ENCODE measurements at regions not wholly inside any gene's neighbourhood (a gene's known extent, or its start where the extent isn't known, plus 50 kb on each side); places are given as distances from the start of the nearest gene placed in this dataset.

DNA sequence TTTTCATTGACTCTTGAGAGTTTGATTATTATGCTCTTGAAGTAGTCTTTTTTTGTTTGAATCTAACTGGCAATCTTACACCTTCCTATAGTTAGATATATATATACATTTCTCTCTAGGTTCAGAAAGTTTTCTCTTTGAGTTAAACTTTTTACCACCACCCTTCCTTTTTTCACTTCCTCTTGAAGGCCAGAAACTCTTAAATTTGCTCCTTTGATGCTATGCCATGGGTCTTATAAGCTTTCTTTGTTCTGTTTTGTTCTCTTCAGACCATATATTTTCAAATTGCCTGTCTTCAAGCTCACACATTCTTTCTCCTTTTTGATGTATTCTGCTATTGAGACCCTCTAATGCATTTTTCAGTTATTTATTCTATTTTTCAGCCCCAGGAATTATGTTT lies 513.5 kb upstream of the CNTN5 start:
- Histone ChIP-seq H3K36me3 (ENCODE audit: control insufficient read depth in 2 of 2, extremely low read depth in 1 of 2, insufficient read depth in 2 of 2, low read length in 2 of 2) (no peaks in the 10 kb centered on the region), H3K4me3 (ENCODE audit: control insufficient read depth in 2 of 3, extremely low read depth in 1 of 3, insufficient read depth in 2 of 3, low read depth in 1 of 3, low read length in 3 of 3) (no peak overlapping the region), H2AFZ (ENCODE audit: control insufficient read depth, low read length) (no peak overlapping the region), H3K27me3 (ENCODE audit: control insufficient read depth, extremely low read depth, insufficient read depth, low read length) (no peaks in the 10 kb centered on the region), H3K79me2 (ENCODE audit: control insufficient read depth, insufficient read depth, low read length) (no peaks in the 10 kb centered on the region), H3K27ac (ENCODE audit: control insufficient read depth, insufficient read depth, low read length) (no peak overlapping the region), H4K20me1 (ENCODE audit: control insufficient read depth, extremely low read depth, insufficient read depth, low read length) (no peaks in the 10 kb centered on the region), H3K9me3 (ENCODE audit: control insufficient read depth, low read depth, low read length) (no peaks in the 10 kb centered on the region), H3K9me1 (ENCODE audit: control insufficient read depth, extremely low read depth, insufficient read depth, low read length) (no peaks in the 10 kb centered on the region), H3K4me1 (ENCODE audit: control insufficient read depth, extremely low read depth, insufficient read depth, low read length) (no peaks in the 10 kb centered on the region), H3K4me2 (ENCODE audit: control insufficient read depth, extremely low read depth, insufficient read depth, low read depth, low read length) (no peak overlapping the region), H3K9ac (ENCODE audit: control insufficient read depth, extremely low read depth, insufficient read depth, low read length) (no peak overlapping the region)
- TF ChIP-seq EZH2 (IDR thresholded peaks at IDR 0.05; ENCODE audit: low read length) = no peak
- TF ChIP-seq, protein P1, sequence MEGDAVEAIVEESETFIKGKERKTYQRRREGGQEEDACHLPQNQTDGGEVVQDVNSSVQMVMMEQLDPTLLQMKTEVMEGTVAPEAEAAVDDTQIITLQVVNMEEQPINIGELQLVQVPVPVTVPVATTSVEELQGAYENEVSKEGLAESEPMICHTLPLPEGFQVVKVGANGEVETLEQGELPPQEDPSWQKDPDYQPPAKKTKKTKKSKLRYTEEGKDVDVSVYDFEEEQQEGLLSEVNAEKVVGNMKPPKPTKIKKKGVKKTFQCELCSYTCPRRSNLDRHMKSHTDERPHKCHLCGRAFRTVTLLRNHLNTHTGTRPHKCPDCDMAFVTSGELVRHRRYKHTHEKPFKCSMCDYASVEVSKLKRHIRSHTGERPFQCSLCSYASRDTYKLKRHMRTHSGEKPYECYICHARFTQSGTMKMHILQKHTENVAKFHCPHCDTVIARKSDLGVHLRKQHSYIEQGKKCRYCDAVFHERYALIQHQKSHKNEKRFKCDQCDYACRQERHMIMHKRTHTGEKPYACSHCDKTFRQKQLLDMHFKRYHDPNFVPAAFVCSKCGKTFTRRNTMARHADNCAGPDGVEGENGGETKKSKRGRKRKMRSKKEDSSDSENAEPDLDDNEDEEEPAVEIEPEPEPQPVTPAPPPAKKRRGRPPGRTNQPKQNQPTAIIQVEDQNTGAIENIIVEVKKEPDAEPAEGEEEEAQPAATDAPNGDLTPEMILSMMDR (optimal IDR thresholded peaks at IDR 0.05 in 1 of 3, IDR thresholded peaks at IDR 0.05 in 1 of 3, conservative IDR thresholded peaks at IDR 0.05 in 1 of 3; ENCODE audit: extremely low read depth in 1 of 3, insufficient read depth in 2 of 3, low read length in 3 of 3) = no peak
- DNase-seq (ENCODE audit: low read depth, low spot score) (no peak), FAIRE-seq (no peak)
- dilution Hi-C loops (cut with MboI; ENCODE audit: extremely low pct_ligation_motif_present, low sequenced_read_pairs) = no loop called here

DNA sequence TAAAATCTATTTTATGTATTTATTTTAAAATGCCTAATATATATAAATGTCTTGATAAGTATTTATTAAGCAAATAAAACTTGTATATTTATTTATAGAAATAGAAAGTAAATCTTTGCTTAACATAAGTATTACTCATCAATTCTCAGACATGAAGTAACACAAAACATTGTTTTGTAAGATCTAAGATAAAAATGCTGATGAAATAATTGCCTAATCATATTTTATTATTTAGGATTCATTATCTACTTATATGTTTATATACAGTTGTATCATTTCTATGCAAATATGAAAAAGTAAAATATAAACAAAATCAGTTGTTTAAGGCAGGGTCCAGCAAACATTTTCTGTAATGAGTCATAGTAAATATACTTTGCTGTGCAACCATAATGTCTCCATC lies 507.8 kb upstream of the CNTN5 start:
- dilution Hi-C loops (cut with MboI; ENCODE audit: extremely low pct_ligation_motif_present, low sequenced_read_pairs) = no loop called here
- H2AFZ ChIP-seq (ENCODE audit: control insufficient read depth, low read length) = no peak overlapping the region
- no peak overlapping the region for H3K27ac ChIP-seq (ENCODE audit: control insufficient read depth, insufficient read depth, low read length)
- H3K9ac ChIP-seq (ENCODE audit: control insufficient read depth, extremely low read depth, insufficient read depth, low read length) = no peak overlapping the region
- H3K27me3 ChIP-seq (ENCODE audit: control insufficient read depth, extremely low read depth, insufficient read depth, low read length) = no peaks in the 10 kb centered on the region
- H3K4me2 ChIP-seq (ENCODE audit: control insufficient read depth, extremely low read depth, insufficient read depth, low read depth, low read length) = no peak overlapping the region
- no peak for TF ChIP-seq EZH2 (IDR thresholded peaks at IDR 0.05; ENCODE audit: low read length)
- TF ChIP-seq, protein P1 (optimal IDR thresholded peaks at IDR 0.05 in 1 of 3, IDR thresholded peaks at IDR 0.05 in 1 of 3, conservative IDR thresholded peaks at IDR 0.05 in 1 of 3; ENCODE audit: extremely low read depth in 1 of 3, insufficient read depth in 2 of 3, low read length in 3 of 3) = no peak
- H3K9me1 ChIP-seq (ENCODE audit: control insufficient read depth, extremely low read depth, insufficient read depth, low read length) = no peaks in the 10 kb centered on the region
- no peaks in the 10 kb centered on the region for H3K4me1 ChIP-seq (ENCODE audit: control insufficient read depth, extremely low read depth, insufficient read depth, low read length)
- H3K9me3 ChIP-seq (ENCODE audit: control insufficient read depth, low read depth, low read length) = no peaks in the 10 kb centered on the region
- DNase-seq (ENCODE audit: low read depth, low spot score) (no peak), FAIRE-seq (no peak)
- no peaks in the 10 kb centered on the region for H4K20me1 ChIP-seq (ENCODE audit: control insufficient read depth, extremely low read depth, insufficient read depth, low read length)
- no peaks in the 10 kb centered on the region for H3K79me2 ChIP-seq (ENCODE audit: control insufficient read depth, insufficient read depth, low read length)
- H3K36me3 ChIP-seq (ENCODE audit: control insufficient read depth in 2 of 2, extremely low read depth in 1 of 2, insufficient read depth in 2 of 2, low read length in 2 of 2) = no peaks in the 10 kb centered on the region
- H3K4me3 ChIP-seq (ENCODE audit: control insufficient read depth in 2 of 3, extremely low read depth in 1 of 3, insufficient read depth in 2 of 3, low read depth in 1 of 3, low read length in 3 of 3) = no peak overlapping the region
